HEK293 (cell line): ENCODE measurements at regions not wholly inside any gene's neighbourhood (a gene's known extent, or its start where the extent isn't known, plus 50 kb on each side); places are given as distances from the start of the nearest gene placed in this dataset.

Experiments
- CTCF ChIA-PET: fragments of 350-600 bp; formaldehyde crosslinking; extraction: SDS; loops from one replicate; lab custom pipeline; 2021; ENCODE audit warnings: antibody characterized with exemption; lab: Yijun Ruan, JAX
- POLR2A ChIA-PET: fragments of 300-600 bp; formaldehyde crosslinking; extraction: SDS; loops from one replicate; lab custom pipeline; 2020; ENCODE audit warnings: antibody characterized with exemption, inconsistent platforms; lab: Yijun Ruan, JAX
- H3K27ac ChIP-seq: fragments of 200-500 bp; sonication (Bioruptor generic); 2 replicates; pipeline ENCODE4 v1.5.1; 2014; ENCODE audit warnings: low read depth, low read length, control low read depth, inconsistent platforms; ENCODE audit errors: extremely low read depth
- H3K36me3 ChIP-seq, 2 experiments: fragments of 200-500 bp in 1 of 2; sonication (Bioruptor generic) in 1 of 2; 1 replicate in 1 of 2; 2 replicates in 1 of 2; pipeline ENCODE4 v1.5.1; 2014 to 2017; ENCODE audit warnings: inconsistent platforms in 2 of 2, low read length in 2 of 2; ENCODE audit not compliant: control insufficient read depth in 2 of 2, insufficient read depth in 1 of 2
- H3K4me1 ChIP-seq: fragments of 200-500 bp; sonication (Bioruptor generic); 2 replicates; pipeline ENCODE4 v1.5.1; 2014; ENCODE audit warnings: mild to moderate bottlenecking, low read length, inconsistent platforms; ENCODE audit not compliant: control insufficient read depth, insufficient read depth
- H3K4me3 ChIP-seq: 2 replicates; pipeline ENCODE4 v1.5.1; 2011; ENCODE audit warnings: low read depth, mild to moderate bottlenecking, control low read depth, low read length, moderate library complexity
- H3K9me3 ChIP-seq: fragments of 200-500 bp; sonication (Bioruptor generic); 2 replicates; pipeline ENCODE4 v1.5.1; 2014; ENCODE audit warnings: low read depth, low read length, inconsistent platforms; ENCODE audit not compliant: control insufficient read depth, insufficient read depth
- IKZF3 ChIP-seq: fragments of 450-650 bp; IDR thresholded peaks from 2 replicates; pipeline ENCODE4 v1.5.0; 2018; ENCODE audit warnings: missing biosample characterization, mild to moderate bottlenecking, missing genetic modification characterization, moderate library complexity
- OVOL3 ChIP-seq: fragments of 450-650 bp; formaldehyde crosslinking; IDR thresholded peaks from 2 replicates; pipeline ENCODE4 v1.5.1; 2016; ENCODE audit warnings: missing biosample characterization, missing genetic modification characterization
- SALL2 ChIP-seq: fragments of 450-650 bp; formaldehyde crosslinking; IDR thresholded peaks from 2 replicates; pipeline ENCODE4 v1.5.0; 2017; ENCODE audit warnings: missing biosample characterization, mild to moderate bottlenecking, missing genetic modification characterization, borderline replicate concordance
- SP3 ChIP-seq: fragments of 450-650 bp; formaldehyde crosslinking; IDR thresholded peaks from 2 replicates; pipeline ENCODE4 v1.5.1; 2016; ENCODE audit warnings: missing biosample characterization, missing genetic modification characterization
- SP7 ChIP-seq: fragments of 450-650 bp; formaldehyde crosslinking; IDR thresholded peaks from 2 replicates; pipeline ENCODE4 v1.5.1; 2016; ENCODE audit warnings: missing biosample characterization, missing genetic modification characterization
- ZBTB17 ChIP-seq: fragments of 450-650 bp; formaldehyde crosslinking; IDR thresholded peaks from 2 replicates; pipeline ENCODE4 v1.5.1; 2016; ENCODE audit warnings: missing biosample characterization, missing genetic modification characterization
- ZFHX2 ChIP-seq: fragments of 450-650 bp; formaldehyde crosslinking; conservative IDR thresholded peaks from 2 replicates; pipeline ENCODE4 v1.5.1; 2016; ENCODE audit warnings: missing biosample characterization, missing genetic modification characterization
- ZNF184 ChIP-seq: fragments of 450-650 bp; IDR thresholded peaks from 2 replicates; pipeline ENCODE4 v1.5.1; 2018; ENCODE audit warnings: missing biosample characterization, mild to moderate bottlenecking, missing genetic modification characterization
- ZNF302 ChIP-seq: fragments of 450-650 bp; formaldehyde crosslinking; IDR thresholded peaks from 2 replicates; pipeline ENCODE4 v1.5.1; 2016; ENCODE audit warnings: missing biosample characterization, missing genetic modification characterization, low read depth
- ZNF37A ChIP-seq: fragments of 450-650 bp; IDR thresholded peaks from 2 replicates; pipeline ENCODE4 v1.5.1; 2018; ENCODE audit warnings: missing biosample characterization, missing genetic modification characterization
- ZNF571 ChIP-seq: fragments of 450-650 bp; formaldehyde crosslinking; IDR thresholded peaks from 2 replicates; pipeline ENCODE4 v1.5.0; 2017; ENCODE audit warnings: missing biosample characterization, missing genetic modification characterization
- ZNF624 ChIP-seq: fragments of 450-650 bp; formaldehyde crosslinking; IDR thresholded peaks from 2 replicates; pipeline ENCODE4 v1.5.1; 2017; ENCODE audit warnings: missing biosample characterization, missing genetic modification characterization
- TF ChIP-seq, protein P1 (sequence below): fragments of 450-650 bp; formaldehyde crosslinking; IDR thresholded peaks from 2 replicates; pipeline ENCODE4 v1.5.1; 2017; ENCODE audit warnings: missing biosample characterization, missing genetic modification characterization
- TF ChIP-seq, protein P2 (sequence below): fragments of 450-650 bp; formaldehyde crosslinking; IDR thresholded peaks from 2 replicates; pipeline ENCODE4 v1.5.1; 2016; ENCODE audit warnings: missing biosample characterization, missing genetic modification characterization
- TF ChIP-seq, protein P3 (sequence below): fragments of 450-650 bp; formaldehyde crosslinking; IDR thresholded peaks from 2 replicates; pipeline ENCODE4 v1.5.1; 2016; ENCODE audit warnings: missing biosample characterization, missing genetic modification characterization
- TF ChIP-seq, protein P4 (sequence below): fragments of 450-650 bp; formaldehyde crosslinking; IDR thresholded peaks from 2 replicates; pipeline ENCODE4 v1.5.1; 2016; ENCODE audit warnings: missing biosample characterization, missing genetic modification characterization
- TF ChIP-seq, protein P5 (sequence below): fragments of 450-650 bp; formaldehyde crosslinking; conservative IDR thresholded peaks from 2 replicates; pipeline ENCODE4 v1.5.1; 2016; ENCODE audit warnings: low read depth, missing biosample characterization, missing genetic modification characterization

DNA sequence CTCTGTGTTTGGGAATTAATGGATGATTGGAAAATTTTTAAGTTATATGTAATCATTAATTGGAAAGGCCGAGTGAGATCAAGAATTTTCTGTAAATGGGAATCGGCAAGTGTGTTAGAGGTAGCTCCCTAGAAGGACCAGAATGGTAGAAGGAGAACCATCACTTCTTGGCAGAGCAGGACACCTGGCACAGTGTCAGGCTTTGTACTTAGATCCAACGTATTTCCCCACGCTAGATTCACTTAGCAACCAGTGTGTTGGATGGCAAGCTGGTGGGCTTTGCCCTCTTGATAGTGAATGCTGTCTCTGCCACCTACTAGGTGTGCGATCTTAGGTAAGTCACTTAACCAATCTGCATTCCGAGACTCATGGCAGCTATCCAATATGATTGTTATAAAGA lies 107.8 kb upstream of the ZNF438 start:
- no peak for TF ChIP-seq ZNF624 (tag by site-specific recombination)
- no peak for TF ChIP-seq ZBTB17
- ChIA-PET CTCF (interaction anchor here (0.6 kb wide), 1 partner anchor 109 kb away, joined by 3 read pairs; no protein-coding TSS in a partner anchor), POLR2A (no interaction called here)

DNA sequence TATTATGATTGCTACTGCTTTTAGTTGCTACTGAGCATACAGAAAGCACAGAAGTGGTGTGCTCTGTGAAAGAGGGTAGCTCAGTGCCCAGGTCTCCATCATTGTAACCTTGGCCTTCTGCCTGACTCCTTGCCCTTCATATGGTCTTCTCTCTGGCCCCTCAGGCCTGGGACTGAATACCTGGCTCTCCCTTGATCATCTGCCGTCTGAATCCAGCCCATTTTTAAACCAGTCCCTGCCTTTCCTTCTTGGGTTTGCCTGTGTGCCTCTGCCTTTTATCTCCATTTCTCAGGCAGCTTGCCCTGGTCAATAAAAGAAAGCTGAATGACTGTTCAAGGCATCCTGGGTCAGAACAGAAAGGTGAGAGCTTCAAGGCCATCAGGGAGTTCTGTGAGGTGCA lies 109.1 kb upstream of the ZNF438 start:
- Histone ChIP-seq H3K4me1 (0 out of 2 replicates have a peak, but pooled peaks cover 3% of the 10 kb centered on the region), H3K4me3 (no peak overlapping the region), H3K27ac (no peak overlapping the region), H3K9me3 (no peaks in the 10 kb centered on the region), H3K36me3 (no peaks in the 10 kb centered on the region)
- ChIA-PET POLR2A (no interaction called here), CTCF (no interaction called here)
- TF ChIP-seq, protein P1, sequence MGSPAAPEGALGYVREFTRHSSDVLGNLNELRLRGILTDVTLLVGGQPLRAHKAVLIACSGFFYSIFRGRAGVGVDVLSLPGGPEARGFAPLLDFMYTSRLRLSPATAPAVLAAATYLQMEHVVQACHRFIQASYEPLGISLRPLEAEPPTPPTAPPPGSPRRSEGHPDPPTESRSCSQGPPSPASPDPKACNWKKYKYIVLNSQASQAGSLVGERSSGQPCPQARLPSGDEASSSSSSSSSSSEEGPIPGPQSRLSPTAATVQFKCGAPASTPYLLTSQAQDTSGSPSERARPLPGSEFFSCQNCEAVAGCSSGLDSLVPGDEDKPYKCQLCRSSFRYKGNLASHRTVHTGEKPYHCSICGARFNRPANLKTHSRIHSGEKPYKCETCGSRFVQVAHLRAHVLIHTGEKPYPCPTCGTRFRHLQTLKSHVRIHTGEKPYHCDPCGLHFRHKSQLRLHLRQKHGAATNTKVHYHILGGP (tag by site-specific recombination): no peak
- TF ChIP-seq, protein P2, sequence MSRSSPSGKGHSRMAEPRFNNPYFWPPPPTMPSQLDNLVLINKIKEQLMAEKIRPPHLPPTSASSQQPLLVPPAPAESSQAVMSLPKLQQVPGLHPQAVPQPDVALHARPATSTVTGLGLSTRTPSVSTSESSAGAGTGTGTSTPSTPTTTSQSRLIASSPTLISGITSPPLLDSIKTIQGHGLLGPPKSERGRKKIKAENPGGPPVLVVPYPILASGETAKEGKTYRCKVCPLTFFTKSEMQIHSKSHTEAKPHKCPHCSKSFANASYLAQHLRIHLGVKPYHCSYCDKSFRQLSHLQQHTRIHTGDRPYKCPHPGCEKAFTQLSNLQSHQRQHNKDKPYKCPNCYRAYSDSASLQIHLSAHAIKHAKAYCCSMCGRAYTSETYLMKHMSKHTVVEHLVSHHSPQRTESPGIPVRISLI (tag by site-specific recombination): no peak
- no peak for TF ChIP-seq ZNF37A (tag by site-specific recombination)
- no peak for TF ChIP-seq IKZF3 (tag by site-specific recombination)
- TF ChIP-seq SP3 (tag by site-specific recombination): no peak
- TF ChIP-seq ZNF571 (tag by site-specific recombination): no peak
- TF ChIP-seq SP7 (tag by site-specific recombination): no peak
- TF ChIP-seq, protein P3, sequence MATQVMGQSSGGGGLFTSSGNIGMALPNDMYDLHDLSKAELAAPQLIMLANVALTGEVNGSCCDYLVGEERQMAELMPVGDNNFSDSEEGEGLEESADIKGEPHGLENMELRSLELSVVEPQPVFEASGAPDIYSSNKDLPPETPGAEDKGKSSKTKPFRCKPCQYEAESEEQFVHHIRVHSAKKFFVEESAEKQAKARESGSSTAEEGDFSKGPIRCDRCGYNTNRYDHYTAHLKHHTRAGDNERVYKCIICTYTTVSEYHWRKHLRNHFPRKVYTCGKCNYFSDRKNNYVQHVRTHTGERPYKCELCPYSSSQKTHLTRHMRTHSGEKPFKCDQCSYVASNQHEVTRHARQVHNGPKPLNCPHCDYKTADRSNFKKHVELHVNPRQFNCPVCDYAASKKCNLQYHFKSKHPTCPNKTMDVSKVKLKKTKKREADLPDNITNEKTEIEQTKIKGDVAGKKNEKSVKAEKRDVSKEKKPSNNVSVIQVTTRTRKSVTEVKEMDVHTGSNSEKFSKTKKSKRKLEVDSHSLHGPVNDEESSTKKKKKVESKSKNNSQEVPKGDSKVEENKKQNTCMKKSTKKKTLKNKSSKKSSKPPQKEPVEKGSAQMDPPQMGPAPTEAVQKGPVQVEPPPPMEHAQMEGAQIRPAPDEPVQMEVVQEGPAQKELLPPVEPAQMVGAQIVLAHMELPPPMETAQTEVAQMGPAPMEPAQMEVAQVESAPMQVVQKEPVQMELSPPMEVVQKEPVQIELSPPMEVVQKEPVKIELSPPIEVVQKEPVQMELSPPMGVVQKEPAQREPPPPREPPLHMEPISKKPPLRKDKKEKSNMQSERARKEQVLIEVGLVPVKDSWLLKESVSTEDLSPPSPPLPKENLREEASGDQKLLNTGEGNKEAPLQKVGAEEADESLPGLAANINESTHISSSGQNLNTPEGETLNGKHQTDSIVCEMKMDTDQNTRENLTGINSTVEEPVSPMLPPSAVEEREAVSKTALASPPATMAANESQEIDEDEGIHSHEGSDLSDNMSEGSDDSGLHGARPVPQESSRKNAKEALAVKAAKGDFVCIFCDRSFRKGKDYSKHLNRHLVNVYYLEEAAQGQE (tag by site-specific recombination): no peak

More for the DNA sequence above, 107.8 kb upstream of the ZNF438 start:
- Histone ChIP-seq H3K9me3 (no peaks in the 10 kb centered on the region), H3K27ac (no peak overlapping the region), H3K4me1 (peaks cover 9% of the 10 kb centered on the region), H3K36me3 (no peaks in the 10 kb centered on the region), H3K4me3 (no peak overlapping the region)

DNA sequence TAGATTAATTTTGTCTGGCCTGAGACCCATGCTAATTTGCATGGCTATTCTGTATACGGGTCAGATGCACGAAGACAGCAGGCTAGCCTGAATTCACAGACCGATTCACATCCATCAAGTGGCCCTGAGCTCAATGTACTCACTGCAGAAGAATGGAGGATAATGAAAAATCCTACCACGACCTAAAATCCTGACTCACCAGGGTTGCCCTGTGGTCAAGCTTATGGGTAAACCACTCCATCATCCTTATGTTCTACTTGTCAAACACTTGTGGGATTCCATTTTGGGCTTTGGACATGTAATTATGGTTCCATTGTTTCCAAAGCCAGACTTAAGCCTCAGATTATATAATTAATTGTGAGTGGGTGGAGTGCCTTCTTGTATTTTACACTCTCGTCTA lies 110.4 kb upstream of the ZNF438 start:
- ChIA-PET POLR2A (no interaction called here), CTCF (no interaction called here)
- H3K9me3 ChIP-seq: no peaks in the 10 kb centered on the region
- 0 out of 2 replicates have a peak, but pooled peaks cover 3% of the 10 kb centered on the region for H3K4me1 ChIP-seq
- H3K36me3 ChIP-seq: no peaks in the 10 kb centered on the region
- H3K27ac ChIP-seq: no peak overlapping the region
- no peak overlapping the region for H3K4me3 ChIP-seq
- TF ChIP-seq ZNF302 (no peak), ZNF184 (tag by site-specific recombination) (no peak), ZFHX2 (tag by site-specific recombination) (no peak), SALL2 (tag by site-specific recombination) (no peak), ZNF624 (tag by site-specific recombination) (no peak), OVOL3 (no peak)
- TF ChIP-seq, protein P4, sequence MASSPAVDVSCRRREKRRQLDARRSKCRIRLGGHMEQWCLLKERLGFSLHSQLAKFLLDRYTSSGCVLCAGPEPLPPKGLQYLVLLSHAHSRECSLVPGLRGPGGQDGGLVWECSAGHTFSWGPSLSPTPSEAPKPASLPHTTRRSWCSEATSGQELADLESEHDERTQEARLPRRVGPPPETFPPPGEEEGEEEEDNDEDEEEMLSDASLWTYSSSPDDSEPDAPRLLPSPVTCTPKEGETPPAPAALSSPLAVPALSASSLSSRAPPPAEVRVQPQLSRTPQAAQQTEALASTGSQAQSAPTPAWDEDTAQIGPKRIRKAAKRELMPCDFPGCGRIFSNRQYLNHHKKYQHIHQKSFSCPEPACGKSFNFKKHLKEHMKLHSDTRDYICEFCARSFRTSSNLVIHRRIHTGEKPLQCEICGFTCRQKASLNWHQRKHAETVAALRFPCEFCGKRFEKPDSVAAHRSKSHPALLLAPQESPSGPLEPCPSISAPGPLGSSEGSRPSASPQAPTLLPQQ: no peak
- TF ChIP-seq, protein P5, sequence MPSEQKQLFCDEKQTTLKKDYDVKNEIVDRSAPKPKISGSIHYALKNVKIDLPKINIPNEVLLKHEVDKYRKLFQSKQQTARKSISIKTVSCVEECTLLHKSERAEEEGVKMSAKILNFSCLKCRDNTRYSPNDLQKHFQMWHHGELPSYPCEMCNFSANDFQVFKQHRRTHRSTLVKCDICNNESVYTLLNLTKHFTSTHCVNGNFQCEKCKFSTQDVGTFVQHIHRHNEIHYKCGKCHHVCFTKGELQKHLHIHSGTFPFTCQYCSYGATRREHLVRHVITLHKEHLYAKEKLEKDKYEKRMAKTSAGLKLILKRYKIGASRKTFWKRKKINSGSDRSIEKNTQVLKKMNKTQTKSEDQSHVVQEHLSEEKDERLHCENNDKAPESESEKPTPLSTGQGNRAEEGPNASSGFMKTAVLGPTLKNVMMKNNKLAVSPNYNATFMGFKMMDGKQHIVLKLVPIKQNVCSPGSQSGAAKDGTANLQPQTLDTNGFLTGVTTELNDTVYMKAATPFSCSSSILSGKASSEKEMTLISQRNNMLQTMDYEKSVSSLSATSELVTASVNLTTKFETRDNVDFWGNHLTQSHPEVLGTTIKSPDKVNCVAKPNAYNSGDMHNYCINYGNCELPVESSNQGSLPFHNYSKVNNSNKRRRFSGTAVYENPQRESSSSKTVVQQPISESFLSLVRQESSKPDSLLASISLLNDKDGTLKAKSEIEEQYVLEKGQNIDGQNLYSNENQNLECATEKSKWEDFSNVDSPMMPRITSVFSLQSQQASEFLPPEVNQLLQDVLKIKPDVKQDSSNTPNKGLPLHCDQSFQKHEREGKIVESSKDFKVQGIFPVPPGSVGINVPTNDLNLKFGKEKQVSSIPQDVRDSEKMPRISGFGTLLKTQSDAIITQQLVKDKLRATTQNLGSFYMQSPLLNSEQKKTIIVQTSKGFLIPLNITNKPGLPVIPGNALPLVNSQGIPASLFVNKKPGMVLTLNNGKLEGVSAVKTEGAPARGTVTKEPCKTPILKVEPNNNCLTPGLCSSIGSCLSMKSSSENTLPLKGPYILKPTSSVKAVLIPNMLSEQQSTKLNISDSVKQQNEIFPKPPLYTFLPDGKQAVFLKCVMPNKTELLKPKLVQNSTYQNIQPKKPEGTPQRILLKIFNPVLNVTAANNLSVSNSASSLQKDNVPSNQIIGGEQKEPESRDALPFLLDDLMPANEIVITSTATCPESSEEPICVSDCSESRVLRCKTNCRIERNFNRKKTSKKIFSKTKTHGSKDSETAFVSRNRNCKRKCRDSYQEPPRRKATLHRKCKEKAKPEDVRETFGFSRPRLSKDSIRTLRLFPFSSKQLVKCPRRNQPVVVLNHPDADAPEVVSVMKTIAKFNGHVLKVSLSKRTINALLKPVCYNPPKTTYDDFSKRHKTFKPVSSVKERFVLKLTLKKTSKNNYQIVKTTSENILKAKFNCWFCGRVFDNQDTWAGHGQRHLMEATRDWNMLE (tag by site-specific recombination): no peak
